K562 (cell line): ENCODE measurements at regions not wholly inside any gene's neighbourhood (a gene's known extent, or its start where the extent isn't known, plus 50 kb on each side); places are given as distances from the start of the nearest gene placed in this dataset.

Source experiments
- ATAC-seq: fragments of 200-7000 bp; cut with Tn5 transposase; 3 replicates; pipeline ENCODE4 v1.9.1; 2020; ENCODE audit warnings: moderate library complexity
- BruUV-seq: library from RNA; stranded (reverse); fragments of 400-500 nt; replicated peaks from 2 replicates; lab custom pipeline; 2021; lab: Mats Ljungman, UMichigan
- CTCF ChIA-PET: fragments of 300-600 bp; formaldehyde crosslinking; extraction: SDS; loops from one replicate; lab custom pipeline; 2021; ENCODE audit warnings: low intra/inter-chr PET ratio; lab: Yijun Ruan, JAX
- POLR2A ChIA-PET: fragments of 300-600, 350-650 bp; sonication (Branson Sonifier 250); formaldehyde crosslinking; extraction: SDS; loops from one replicate; lab custom pipeline; 2021; ENCODE audit warnings: antibody characterized with exemption, inconsistent platforms; lab: Yijun Ruan, JAX
- DNase-seq, 4 experiments: peaks; one replicate each; pipeline versions ENCODE4 v3.0.0 to v3.0.0-alpha.2; 2011 to 2018; ENCODE audit warnings: low spot score in 3 of 4, mixed read lengths in 3 of 4; ENCODE audit errors: extremely low read depth in 1 of 4
- FAIRE-seq: peaks from 2 replicates; lab custom pipeline; 2011; peaks lifted over from hg19 to GRCh38; lab: Jason Lieb, UNC
- H2AFZ ChIP-seq: 2 replicates; pipeline ENCODE4 v1.6.0; 2011; ENCODE audit warnings: low read depth, low read length, control low read depth, inconsistent platforms
- H3K27ac ChIP-seq: fragments of 200-600 bp; 3 replicates; pipeline ENCODE4 v1.8.0; 2011; ENCODE audit warnings: low read depth, mild to moderate bottlenecking, control low read depth, inconsistent platforms, low read length, moderate library complexity, mixed read lengths; ENCODE audit errors: extremely low read depth
- H3K27me3 ChIP-seq, 2 experiments: fragments of 300-600 bp in 1 of 2; 2 replicates in 1 of 2; 3 replicates in 1 of 2; pipeline versions ENCODE4 v1.6.0 to v1.8.0; 2011; ENCODE audit warnings: inconsistent platforms in 2 of 2, low read length in 2 of 2, mild to moderate bottlenecking in 1 of 2, mixed read lengths in 1 of 2, moderate library complexity in 1 of 2; ENCODE audit not compliant: control insufficient read depth in 2 of 2, insufficient read depth in 2 of 2
- H3K36me3 ChIP-seq: fragments of 300-600 bp; 3 replicates; pipeline ENCODE4 v1.8.0; 2011; ENCODE audit warnings: mild to moderate bottlenecking, low read length, inconsistent platforms; ENCODE audit not compliant: control insufficient read depth, insufficient read depth
- H3K4me1 ChIP-seq, 2 experiments: fragments of 200-600 bp in 1 of 2; replicated peaks in 1 of 2; 2 replicates in 1 of 2; 3 replicates in 1 of 2; pipeline versions ENCODE4 v1.5.1 to v1.8.0; 2011; ENCODE audit warnings: inconsistent platforms in 2 of 2, low read length in 2 of 2, mild to moderate bottlenecking in 1 of 2, mixed read lengths in 1 of 2, moderate library complexity in 1 of 2; ENCODE audit not compliant: control insufficient read depth in 2 of 2, insufficient read depth in 2 of 2
- H3K4me2 ChIP-seq: 2 replicates; pipeline ENCODE4 v1.6.1; 2011; ENCODE audit warnings: low read length, control low read depth, inconsistent platforms, mixed read lengths; ENCODE audit not compliant: insufficient read depth
- H3K4me3 ChIP-seq: fragments of 200-600 bp; sonication (generic), shearing (Covaris generic); 2 replicates; pipeline ENCODE4 v1.5.1; 2016; ENCODE audit warnings: control low read depth, inconsistent platforms
- H3K79me2 ChIP-seq: fragments of 200-600 bp; 3 replicates; pipeline ENCODE4 v1.8.0; 2011; ENCODE audit warnings: low read length, inconsistent platforms; ENCODE audit not compliant: control insufficient read depth, insufficient read depth
- H3K9ac ChIP-seq, 2 experiments: 2 replicates each; pipeline versions ENCODE4 v1.6.0 to v1.6.1; 2011; ENCODE audit warnings: low read depth in 2 of 2, low read length in 2 of 2, control low read depth in 1 of 2, inconsistent platforms in 1 of 2, mild to moderate bottlenecking in 1 of 2, mixed read lengths in 1 of 2; ENCODE audit not compliant: insufficient read depth in 1 of 2
- H3K9me1 ChIP-seq: one replicate; pipeline ENCODE4 v1.6.0; 2011; ENCODE audit warnings: inconsistent platforms, mild to moderate bottlenecking, low read length, moderate library complexity; ENCODE audit not compliant: control insufficient read depth, insufficient read depth
- H3K9me3 ChIP-seq: replicated peaks from 2 replicates; pipeline ENCODE4 v1.5.1; 2011; ENCODE audit warnings: low read depth, low read length, inconsistent platforms; ENCODE audit not compliant: control insufficient read depth, insufficient read depth
- H4K20me1 ChIP-seq: replicated peaks from 2 replicates; pipeline ENCODE4 v1.6.1; 2011; ENCODE audit warnings: low read length, inconsistent platforms, mixed read lengths; ENCODE audit not compliant: control insufficient read depth, insufficient read depth
- ATF1 ChIP-seq, 2 experiments: fragments of 450-650 bp in 1 of 2; IDR thresholded peaks; 2 replicates each; pipeline ENCODE4 v1.6.1; 2016; ENCODE audit warnings: missing compliant biosample characterization in 1 of 2, missing genetic modification characterization in 1 of 2
- DACH1 ChIP-seq: fragments of 450-650 bp; IDR thresholded peaks from 2 replicates; pipeline ENCODE4 v1.6.1; 2018; ENCODE audit not compliant: partially characterized antibody
- LARP7 ChIP-seq: fragments of 450-650 bp; IDR thresholded peaks from 2 replicates; pipeline ENCODE4 v1.6.1; 2016
- in situ Hi-C: fragments of 300-500 bp; cut with MboI; formaldehyde crosslinking; loops from 4 replicates; pipeline ENCODE4 v1.15.0; 2018; ENCODE audit warnings: inconsistent platforms, mixed read lengths
- intact Hi-C: fragments of 100-400 bp; cut with micrococcal nuclease; formaldehyde crosslinking; loops from 2 replicates; pipeline ENCODE4 v1.14.2; 2022
- TF ChIP-seq, protein P1 (sequence below): sonication (generic); formaldehyde crosslinking; IDR thresholded peaks from 2 replicates; pipeline ENCODE4 v1.8.0; 2022; ENCODE audit warnings: missing genetic modification reagents, mild to moderate bottlenecking, borderline replicate concordance

- TF ChIP-seq, protein P1, sequence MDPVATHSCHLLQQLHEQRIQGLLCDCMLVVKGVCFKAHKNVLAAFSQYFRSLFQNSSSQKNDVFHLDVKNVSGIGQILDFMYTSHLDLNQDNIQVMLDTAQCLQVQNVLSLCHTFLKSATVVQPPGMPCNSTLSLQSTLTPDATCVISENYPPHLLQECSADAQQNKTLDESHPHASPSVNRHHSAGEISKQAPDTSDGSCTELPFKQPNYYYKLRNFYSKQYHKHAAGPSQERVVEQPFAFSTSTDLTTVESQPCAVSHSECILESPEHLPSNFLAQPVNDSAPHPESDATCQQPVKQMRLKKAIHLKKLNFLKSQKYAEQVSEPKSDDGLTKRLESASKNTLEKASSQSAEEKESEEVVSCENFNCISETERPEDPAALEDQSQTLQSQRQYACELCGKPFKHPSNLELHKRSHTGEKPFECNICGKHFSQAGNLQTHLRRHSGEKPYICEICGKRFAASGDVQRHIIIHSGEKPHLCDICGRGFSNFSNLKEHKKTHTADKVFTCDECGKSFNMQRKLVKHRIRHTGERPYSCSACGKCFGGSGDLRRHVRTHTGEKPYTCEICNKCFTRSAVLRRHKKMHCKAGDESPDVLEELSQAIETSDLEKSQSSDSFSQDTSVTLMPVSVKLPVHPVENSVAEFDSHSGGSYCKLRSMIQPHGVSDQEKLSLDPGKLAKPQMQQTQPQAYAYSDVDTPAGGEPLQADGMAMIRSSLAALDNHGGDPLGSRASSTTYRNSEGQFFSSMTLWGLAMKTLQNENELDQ (CRISPR knock-in tag), result no peak
- TF ChIP-seq LARP7, result no peak
Measured at GRCh38 chr3:154943981-154944380, 136.1 kb upstream of the MME start (continued).

DNA sequence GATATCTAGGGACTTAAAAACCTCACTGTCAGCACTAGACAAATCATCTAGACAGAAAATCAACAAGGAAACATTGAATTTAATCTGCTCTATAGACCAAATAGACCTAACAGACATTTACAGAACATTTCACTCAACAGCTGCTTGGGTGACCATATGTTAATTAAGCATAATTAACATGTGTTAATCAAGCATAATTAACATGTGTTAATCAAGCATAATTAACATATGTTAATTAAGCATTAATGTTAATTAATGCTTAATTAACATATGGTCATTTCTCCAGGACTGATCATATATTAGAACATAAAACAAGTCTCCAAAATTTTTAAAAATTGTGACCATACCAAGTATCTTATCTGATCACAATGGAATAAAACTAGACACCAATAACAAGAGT is 137.3 kb upstream of the MME start:
- BruUV-seq, result no TSS peak
- ChIA-PET CTCF (no interaction called here), POLR2A (no interaction called here)
- DNase-seq (no peak), ATAC-seq (no peak), FAIRE-seq (no peak)
- Histone ChIP-seq H4K20me1 (no peaks in the 10 kb centered on the region), H3K4me1 (no peaks in the 10 kb centered on the region), H3K9me3 (peaks cover 10% of the 10 kb centered on the region), H3K36me3 (no peaks in the 10 kb centered on the region), H3K79me2 (no peaks in the 10 kb centered on the region), H3K27me3 (no peaks in the 10 kb centered on the region), H3K4me3 (no peak overlapping the region), H3K4me2 (no peak overlapping the region), H3K27ac (no peak overlapping the region), H3K9ac (no peak overlapping the region), H2AFZ (no peak overlapping the region), H3K9me1 (no peaks in the 10 kb centered on the region)
- intact Hi-C loops (no loop called here), in situ Hi-C loops (no loop called here)
- no peak for TF ChIP-seq ATF1 (CRISPR knock-in tag; IDR thresholded peaks at IDR 0.05)
- TF ChIP-seq ATF1 (tag; IDR thresholded peaks at IDR 0.05), result no peak
- TF ChIP-seq DACH1, result peak; percentile 51
